HG03571 (cell line): ENCODE measurements at regions not wholly inside any gene's neighbourhood (a gene's known extent, or its start where the extent isn't known, plus 50 kb on each side); places are given as distances from the start of the nearest gene placed in this dataset.

Experiments
- ATAC-seq: cut with Tn5 transposase; IDR thresholded peaks from one replicate; pipeline ENCODE4 v1.9.1; 2021; ENCODE audit not compliant: unreplicated experiment

DNA sequence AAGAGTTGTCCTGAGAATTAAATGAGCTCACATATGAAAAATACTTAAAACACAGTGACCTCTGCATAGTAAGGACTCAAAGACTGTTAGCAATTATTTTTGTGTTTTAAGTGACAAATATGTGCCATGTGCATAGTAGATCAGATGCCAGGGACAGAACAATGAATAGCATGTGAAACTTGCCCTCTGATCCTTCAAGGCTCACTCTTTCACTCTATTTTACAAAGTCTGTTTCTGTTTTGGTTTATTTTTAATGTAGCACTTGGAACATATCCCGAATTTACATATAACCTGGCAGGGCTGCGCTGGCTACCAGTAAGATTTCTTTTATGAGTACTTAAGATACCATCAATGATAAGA, 135.5 kb upstream of the TNFAIP3 start:
- no peak for ATAC-seq

DNA sequence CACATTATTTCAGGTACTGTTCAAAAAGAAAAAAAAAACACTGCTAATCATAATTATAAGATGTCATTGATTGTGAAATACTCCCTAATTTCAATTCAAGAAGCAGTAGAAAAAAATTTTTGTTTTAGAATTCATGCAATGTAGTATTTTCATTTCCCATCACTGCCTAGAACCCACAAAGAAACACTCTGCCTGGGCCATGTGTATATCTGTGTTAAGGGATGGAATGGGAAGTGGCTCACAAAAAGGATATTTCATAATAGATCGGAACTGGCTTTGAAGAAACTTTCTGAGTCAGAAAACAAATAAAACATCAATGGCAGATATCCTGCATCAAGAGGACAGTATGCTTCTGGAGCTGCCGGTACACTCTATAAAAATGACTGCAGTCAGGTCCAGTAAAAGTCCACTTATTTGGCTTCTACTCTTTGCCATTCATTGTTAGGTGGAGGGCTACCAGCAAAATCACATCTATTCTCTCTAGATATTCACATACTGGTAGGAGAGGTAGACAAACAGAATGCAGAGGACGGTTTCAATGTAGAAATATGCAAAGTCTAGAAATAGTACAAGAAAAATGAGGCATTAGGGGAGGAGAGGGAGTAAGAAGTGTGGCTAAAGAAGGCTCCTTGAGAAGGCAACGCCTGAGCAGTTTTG, 135.0 kb upstream of the TNFAIP3 start:
- no peak for ATAC-seq

DNA sequence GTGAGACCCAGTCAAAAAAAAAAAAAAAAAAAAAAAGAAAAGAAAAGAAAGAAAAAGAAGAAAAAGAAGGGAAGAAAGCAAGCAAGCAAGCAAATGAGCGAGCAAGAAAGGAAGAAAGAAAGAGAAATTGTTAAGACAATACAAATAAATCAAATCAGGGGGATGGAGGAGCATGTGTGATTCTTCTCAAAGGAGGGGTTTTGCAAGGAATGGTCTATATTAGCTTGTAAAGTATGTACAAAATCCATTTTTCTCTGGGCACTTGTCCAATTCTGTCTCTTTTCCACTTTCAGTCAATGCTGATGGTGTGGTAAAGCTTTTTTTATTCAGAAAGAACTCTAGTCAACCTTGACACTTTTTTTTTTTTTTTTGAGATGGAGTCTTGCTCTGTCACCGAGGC, 133.7 kb upstream of the TNFAIP3 start:
- ATAC-seq, result no peak

DNA sequence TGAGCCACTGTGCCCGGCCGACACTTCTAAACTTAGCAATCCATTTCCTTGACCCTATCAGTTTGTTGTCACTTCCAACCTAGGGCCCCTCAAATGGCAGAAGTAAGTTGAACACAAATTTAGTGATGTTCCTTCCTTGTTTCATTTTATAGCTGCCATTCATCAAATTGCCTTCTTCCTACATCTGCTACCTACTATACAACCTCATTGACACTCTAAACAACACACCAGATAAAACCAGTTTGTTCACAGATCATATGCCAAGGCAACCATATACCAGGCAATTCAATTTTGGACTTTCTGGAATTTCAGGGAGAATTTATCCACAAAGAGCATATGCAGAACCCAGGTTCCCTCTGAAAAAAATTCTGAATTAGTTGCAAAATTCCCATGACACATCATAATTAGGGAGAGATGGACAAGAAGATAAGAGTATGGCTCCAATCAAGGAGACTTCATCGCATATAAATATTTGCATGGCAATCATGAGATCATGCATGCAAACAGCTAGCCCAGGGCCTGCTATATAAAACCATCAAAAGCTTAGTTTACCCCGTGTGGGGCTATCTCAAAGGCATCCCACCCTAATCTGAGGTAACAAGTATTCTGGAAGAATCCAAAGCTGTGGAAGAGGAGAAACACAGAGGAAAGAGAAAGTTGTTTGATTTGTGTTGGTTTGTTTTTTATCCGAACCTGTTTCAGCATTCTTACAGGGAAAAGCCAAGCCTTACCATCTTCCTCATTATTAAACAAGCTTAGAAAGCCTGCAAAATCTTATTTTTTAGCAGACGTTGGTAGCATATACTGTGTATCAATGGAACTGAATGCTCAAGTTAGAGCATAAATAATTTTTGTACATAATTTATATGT, 132.8 kb upstream of the TNFAIP3 start:
- no peak for ATAC-seq

DNA sequence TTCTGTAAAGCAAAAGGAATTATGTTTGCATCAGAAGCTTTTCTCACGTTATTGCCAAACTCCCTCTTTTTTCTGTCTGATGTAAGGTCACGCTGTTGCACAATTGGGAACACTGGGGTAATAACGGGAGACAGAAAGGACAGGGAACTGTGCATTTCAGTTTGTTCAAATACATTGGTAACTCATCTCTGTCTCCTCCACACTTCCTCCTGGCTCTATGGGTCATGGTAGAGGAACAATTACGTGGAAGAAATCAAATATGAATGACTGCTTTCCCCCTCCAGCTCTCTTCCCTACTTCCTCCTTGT, 132.2 kb upstream of the TNFAIP3 start:
- ATAC-seq, result no peak

DNA sequence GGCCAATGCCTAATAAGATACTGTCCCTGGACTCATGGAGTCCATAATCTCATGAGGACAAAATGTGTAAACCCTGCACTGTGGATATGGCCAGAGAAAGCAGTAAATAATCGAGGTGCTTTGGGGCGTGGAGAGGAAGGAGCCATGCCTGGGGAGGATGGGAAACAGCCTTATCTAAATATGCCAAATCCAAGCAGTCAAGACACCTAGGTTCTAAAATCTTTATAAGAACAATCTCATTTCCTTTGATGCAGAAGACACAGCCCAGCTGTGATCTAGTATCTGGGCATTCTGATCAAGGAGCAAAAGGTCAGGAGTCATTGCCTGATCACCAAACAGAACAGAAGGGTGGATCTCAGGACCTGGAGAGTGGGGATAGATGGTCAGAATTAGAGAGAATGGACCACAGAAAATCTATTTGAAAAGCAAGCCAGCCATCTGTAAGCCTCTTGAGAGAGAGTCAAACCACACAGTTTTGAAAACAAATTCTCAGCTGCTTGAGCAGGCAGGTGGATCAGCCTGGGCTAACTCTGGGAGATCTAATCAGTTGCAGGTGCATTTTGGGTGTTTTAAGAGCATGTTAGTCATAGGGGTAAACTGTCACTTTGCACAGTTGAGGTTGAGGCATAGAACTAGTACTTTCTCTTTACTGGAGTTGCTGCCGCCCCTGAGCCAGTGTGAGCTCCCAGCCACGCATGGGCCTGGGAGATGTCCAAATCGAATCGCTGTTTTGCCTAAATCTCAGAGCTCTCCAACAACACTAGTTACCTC, 130.8 kb upstream of the TNFAIP3 start:
- no peak for ATAC-seq

DNA sequence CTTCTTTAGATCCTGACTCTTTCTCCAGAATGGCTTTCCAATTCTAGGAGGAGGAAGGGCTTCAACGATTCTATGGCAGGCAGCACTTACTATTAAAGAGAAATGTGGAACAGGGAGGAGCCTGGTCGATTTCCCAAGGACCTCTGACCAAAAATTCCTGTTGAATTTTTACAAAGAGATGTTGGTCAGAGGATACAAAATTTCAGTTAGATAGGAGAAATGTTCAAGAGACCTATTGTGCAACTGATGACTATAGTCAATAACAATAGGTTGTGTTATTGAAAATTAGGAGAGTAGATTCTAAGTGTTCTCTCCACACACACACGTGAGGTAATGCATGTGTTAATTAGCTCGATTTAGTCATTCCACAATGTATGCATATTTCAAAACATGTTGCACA, 130.1 kb upstream of the TNFAIP3 start:
- ATAC-seq, result no peak

DNA sequence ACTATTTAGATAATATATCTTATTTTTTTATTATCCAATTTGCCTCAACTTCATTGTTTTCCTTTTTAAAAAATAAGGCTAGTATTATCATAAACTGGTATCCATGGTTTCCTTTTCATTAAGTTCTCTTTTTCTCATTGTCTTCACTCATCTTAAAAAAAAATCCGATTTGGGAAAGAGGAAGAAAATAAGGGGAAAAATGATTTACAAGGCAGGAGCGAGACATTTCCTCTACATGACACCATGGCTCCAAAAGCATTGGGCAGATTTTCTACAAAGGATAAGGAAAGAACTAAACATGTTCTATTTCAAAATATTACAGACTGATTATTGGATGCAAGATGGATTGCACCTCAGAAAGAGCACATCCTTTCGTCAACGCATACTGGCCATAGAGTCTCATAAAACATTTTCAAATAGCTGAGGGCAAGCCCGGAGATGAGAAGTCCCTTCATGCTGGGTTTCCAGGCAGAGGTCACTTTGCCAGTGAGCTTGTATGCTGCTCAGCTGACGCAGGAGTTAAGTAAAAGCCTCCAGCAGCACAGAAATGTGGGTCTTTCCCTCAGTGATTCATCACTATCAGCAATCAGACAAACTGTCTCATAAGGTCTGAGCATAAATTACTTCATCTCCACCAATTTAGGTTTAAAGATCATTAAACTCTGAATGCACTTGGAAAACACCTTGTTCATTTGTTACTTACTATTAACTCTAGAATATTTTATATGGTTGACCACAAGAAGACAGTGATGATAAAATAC, 129.0 kb upstream of the TNFAIP3 start:
- no peak for ATAC-seq

DNA sequence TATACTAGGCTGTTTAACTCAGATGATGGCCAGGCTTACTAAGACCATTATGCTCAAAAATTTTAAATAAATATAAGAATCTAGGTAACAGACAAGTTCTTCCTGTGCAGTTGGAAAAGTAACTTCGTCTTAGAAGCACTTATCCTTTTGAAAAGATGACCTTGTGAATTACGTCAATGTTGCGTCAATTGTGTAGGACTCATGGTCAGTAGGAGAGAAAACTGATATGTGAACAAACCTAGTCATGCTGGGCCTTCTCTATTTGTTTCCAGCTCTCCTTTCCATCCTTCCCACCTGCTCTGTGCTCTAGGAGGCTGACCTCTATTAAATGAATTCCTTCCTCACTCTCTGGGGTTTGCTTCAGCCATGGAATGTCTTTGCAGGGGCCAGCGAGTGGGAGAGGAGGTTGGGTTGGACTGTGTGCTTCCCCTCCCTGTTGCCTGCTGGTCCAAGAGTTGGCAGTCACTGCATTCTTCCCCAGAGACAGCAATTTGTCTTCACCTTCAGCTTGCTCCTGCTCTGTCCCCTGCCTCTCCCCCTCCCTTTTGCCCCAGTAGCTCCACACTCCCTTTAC, 128.0 kb upstream of the TNFAIP3 start:
- no peak for ATAC-seq

DNA sequence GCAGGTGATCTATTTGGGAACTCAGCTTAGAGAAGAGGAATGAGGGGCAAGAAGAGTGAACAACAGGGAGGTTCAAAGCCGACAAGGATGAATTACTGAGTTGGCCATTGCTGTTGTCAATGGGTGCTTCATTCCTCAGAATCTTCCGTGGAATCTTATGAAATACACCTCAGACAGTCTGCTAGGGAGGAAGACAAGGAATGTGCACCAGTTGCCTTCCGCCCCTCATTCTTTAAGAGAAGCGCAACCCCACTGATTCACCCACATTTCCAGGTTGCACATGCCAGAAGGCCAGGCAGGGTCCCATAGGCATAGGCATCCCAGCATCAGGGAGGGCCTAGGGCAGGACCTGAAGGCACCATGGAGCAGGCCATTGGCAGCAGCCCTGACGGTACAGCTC, 127.5 kb upstream of the TNFAIP3 start:
- no peak for ATAC-seq

DNA sequence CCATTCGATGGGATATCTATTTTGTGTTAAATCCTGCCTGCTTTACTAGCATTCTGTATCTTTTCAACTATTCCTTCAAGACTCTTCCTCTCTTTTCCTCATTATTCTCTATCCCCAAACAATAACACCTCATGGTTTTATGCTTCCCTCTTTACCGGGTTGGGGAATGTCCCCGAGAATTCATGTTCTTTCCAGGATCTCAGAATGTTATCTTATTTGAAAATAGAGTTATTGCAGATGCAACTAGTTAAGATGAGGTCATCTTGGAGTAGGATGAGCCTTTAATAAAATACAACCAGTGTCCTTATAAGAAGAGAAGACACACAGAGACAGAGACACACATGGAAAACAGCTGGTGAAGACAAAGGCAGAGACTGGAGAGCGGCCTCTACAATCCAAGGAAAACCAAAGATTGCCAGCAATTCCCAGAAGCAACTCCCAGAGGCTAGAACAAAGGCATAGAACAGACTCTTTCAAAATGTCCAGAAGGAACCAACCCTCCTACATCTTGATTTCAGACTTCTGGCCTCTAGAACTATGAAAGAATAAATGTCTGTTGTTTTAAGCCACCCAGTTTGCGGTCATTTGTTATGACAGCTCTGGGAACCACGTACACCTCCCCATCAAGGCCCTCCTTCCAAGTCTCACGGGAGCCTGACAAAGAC, 126.8 kb upstream of the TNFAIP3 start:
- ATAC-seq, result no peak

DNA sequence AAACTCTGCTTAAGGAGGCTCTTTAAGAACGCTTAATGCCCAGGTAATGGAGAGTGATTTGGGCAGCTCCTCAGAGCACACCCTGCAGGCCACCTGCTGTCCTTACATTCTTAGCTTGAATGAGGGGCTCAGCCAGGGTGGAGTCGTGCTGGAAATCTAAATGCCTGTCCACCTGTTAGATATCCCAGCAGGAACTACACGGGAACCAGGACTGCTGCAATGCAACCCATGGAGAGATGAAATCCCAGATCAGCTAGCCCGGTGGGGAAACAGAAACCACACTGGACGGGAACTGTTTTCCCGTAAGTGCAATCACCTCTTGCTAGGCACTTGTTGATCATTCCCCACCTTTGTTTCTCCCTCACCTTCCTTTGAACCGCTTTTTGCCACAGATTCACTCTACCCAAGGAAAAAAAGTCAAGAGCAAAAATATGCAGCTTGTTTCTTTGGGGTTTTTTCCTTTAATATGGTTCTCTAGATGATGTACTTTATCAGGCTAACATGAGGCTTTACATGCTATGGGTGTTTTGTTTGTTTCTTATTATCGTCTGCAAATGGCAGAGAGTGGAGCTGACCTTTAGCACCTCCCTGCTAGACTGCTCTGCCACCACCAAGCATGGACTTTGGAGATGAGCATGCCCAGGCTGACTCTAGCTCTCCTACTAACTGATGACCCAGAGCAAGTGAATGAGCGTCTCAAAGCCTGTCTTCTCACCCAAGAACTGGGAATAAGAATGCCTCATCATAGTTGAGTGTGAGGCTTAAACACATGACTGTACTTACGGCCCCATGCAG, 125.9 kb upstream of the TNFAIP3 start:
- no peak for ATAC-seq

DNA sequence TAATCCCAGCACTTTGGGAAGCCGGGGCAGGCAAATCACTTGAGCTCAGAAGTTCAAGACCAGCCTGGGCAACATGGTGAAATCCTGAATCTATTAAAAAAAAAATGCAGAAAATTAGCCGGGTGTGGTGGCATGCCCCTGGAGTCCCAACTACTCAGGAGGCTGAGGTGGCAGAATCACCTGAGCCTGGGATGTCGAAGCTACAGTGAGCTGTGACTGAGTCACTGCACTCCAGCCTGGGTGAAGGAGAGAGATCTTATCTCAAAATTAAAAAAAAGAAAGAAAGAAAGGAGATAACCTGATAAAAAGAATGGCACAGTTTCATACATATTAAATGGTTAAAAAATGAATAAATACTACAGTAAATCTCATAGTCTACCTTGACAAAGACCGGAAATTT, 123.6 kb upstream of the TNFAIP3 start:
- ATAC-seq, result no peak

DNA sequence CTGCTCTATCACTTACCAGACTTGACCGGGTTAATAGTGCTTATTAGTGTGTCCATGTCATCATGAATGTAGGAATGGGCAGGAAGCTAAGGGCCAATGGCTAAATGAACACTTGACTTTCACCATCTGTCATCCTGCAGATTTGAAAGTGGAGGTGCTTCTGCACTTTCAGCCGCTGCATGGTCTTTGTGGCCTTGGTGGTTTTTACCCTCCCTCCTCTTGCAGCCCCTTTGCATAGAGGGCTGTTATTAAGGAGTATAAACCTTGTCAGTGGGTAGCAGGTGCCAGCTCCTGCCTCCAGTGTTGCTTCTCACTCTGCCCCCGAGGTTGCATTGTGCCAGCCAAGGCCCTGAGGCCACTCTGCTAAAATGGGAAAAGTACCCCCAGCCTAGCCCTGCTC, 122.2 kb upstream of the TNFAIP3 start:
- peak; percentile 72 for ATAC-seq

DNA sequence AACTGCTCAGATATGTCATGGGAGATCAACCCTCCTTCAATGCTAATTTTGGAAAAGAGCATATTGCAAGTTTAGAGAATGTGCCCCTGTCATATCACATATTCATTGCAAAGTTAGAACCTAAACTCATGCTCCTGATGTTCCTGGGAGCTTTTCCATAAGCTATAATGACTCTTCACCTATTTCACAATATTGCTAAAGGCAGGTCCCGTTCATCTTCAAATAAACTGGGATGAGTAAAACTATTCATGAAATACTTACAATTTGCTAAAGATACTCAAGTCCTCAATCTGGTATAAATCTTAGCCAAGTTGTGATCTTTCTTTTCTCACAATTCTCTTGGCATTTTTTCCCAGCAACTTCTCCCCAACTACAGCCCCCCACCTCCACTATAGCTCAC, 121.7 kb upstream of the TNFAIP3 start:
- no peak for ATAC-seq

DNA sequence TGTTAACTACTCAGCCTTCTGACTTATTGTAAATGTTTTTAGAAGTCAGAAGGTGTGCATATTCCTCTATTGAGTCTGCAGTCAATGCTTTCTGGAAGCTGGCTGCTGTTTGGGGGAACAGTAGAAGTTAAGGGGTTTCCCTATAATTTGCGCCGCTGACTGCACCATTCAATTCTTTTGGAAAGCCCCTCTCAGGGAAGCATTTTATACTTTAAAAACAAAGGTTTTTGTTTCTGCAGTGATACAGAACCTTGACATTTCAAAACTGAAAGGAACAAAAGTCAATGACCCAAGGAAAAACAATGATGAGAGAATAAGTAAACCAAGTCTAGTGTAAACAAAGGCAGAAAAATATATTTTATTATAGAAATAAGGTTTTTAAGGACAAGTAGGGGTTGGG, 120.8 kb upstream of the TNFAIP3 start:
- ATAC-seq, result no peak

DNA sequence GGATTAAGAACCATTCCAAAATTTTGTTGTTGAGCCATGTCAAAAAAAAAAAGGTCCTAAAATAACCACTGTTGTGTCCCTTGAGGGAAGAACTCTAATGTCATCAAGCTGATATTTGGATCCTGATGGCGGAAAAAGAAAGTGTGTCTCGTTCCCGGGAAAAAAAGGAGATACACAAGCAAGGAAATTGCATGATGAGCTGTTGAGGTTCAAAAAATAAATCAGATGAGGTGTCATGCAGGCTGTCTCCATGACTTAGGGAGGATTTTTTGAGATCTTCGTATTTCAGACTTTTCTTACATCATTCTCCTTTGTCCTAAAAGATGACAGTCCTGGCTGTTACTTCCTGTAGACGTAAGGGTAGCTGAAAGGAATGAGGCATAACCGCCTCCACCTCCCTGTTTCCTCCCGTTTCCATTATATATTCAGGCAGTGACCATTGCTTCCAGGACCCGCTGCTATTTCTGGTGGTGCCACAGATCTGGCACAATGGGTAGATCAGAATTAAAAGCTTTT, 117.3 kb upstream of the TNFAIP3 start:
- ATAC-seq, result no peak

DNA sequence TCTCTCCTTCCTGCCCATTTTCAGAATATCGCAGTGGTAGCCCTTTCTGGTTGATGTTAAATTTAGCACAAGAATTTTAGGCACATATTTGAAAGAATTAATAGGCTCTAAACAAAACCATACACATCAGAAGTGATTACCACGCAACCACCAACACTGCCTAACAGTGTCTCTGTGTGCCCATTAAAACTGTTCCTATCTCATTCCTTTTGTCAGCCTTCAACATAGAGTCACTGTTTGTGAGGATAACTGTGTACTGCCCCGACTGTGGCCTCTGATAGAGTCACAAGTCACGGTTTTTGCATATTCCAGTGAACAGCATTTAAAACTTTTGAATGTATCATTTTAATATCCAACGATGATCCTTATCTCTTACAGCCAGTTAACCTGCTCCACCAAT, 116.8 kb upstream of the TNFAIP3 start:
- ATAC-seq, result no peak

DNA sequence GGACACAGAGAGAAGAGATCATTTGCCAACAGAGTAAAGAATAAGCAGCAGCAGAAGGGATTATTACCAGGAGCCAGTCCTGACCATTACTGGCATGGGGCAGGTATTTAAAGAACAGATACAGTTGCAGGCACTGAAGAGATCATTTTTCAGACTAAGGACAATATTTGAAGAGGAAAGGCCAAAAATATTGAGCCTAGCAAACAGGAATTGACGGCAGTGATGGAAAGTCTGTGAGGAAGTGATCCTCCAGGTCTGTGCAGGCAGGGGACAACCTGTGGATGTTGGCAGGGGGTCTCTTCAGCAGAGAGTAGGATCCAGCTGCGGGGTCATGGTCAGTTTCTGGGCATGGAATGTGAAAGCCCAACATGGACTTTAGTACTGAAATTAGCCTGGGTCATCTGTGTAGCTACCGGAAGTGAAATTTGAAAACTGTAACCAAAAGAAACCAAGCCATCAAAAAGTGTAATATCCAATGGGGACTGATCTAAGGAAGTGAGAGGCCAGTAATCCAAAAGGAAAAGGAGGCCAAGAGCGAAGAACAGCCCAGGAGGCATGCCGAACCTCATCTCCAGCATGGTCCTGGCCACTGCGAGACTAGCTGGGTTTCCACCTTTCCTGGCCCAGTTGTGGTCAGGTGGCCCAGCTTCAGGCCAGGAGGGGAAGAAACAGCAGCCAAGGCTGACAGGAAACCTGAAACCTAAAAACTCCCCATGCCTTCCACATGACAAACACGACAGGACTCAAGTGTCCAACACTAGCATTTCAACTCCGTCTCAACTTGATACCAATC, 115.1 kb upstream of the TNFAIP3 start:
- ATAC-seq, result no peak
